ENCODE measurements at regions not wholly inside any gene's neighbourhood (a gene's known extent, or its start where the extent isn't known, plus 50 kb on each side); places are given as distances from the start of the nearest gene placed in this dataset.

DNA sequence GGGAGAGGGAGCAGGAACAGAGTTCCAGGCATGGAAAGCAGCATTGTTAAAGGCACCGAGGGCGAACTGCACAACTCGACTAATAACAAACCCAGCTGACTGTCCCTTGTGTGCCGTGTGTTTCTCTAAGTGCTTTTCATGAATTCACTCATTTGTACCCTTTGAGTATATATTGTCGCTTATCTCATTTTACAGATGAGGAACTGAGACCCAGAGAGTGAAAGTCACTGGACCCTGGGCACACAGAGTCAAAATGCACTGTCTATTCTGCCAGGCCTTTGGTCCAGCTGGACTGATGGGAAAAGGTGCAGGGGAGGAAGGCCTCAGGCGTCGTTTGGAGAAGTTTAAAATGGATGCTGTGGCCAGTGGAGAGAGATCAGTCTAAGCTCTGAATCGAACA lies 100.7 kb upstream of the GRIK3 start:
- TF ChIP-seq CTCF (IDR thresholded peaks at IDR 0.05; ENCODE audit: insufficient read depth, low read length) (no peak), GABPA (IDR thresholded peaks at IDR 0.05; ENCODE audit: low read depth) (no peak), SPI1 (IDR thresholded peaks at IDR 0.05; ENCODE audit: borderline replicate concordance, low read depth) (no peak), REST (IDR thresholded peaks at IDR 0.05; ENCODE audit: insufficient replicate concordance, low read depth) (no peak), POLR2AphosphoS5 (IDR thresholded peaks at IDR 0.05; ENCODE audit: low read depth) (no peak)
- Histone ChIP-seq H3K27ac (replicated peaks) (no peak overlapping the region), H3K4me3 (replicated peaks; ENCODE audit: insufficient read depth, low read length) (no peak overlapping the region), H3K27me3 (ENCODE audit: insufficient read depth, poor library complexity, severe bottlenecking) (no peaks in the 10 kb centered on the region)
- DNase-seq (ENCODE audit: low read depth in 1 of 2, low spot score in 1 of 2): no peak

GRCh38 chr1:37137014-37137413 lies 102.7 kb upstream of the GRIK3 start:
- no peak for DNase-seq (ENCODE audit: low read depth in 1 of 2, low spot score in 1 of 2)
- H3K27ac ChIP-seq (replicated peaks): no peak overlapping the region
- no peaks in the 10 kb centered on the region for H3K27me3 ChIP-seq (ENCODE audit: insufficient read depth, poor library complexity, severe bottlenecking)
- no peak overlapping the region for H3K4me3 ChIP-seq (replicated peaks; ENCODE audit: insufficient read depth, low read length)
- TF ChIP-seq REST (IDR thresholded peaks at IDR 0.05; ENCODE audit: insufficient replicate concordance, low read depth) (no peak), CTCF (IDR thresholded peaks at IDR 0.05; ENCODE audit: insufficient read depth, low read length) (no peak), POLR2AphosphoS5 (IDR thresholded peaks at IDR 0.05; ENCODE audit: low read depth) (no peak), SPI1 (IDR thresholded peaks at IDR 0.05; ENCODE audit: borderline replicate concordance, low read depth) (no peak), GABPA (IDR thresholded peaks at IDR 0.05; ENCODE audit: low read depth) (no peak)

DNA sequence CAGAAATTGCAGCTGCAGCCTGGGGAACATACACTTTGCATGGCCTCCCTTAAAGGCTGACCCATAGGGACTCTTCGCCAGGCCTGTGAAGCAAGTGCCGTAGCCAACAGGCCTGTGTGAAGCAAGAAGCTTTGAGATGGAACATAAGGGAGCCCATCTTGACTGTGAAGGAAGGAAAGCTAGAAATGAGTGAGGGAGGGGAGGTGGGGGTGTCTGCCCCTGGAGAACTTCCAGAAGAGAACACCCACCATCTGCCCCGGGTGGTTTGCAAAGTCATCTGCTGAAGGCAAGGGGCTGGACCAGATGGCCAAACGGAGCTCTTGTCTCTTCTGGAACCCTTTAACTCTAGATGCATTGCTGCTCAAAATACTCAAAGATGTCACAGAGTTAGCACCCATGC lies 103.3 kb upstream of the GRIK3 start:
- Histone ChIP-seq H3K4me3 (replicated peaks; ENCODE audit: insufficient read depth, low read length) (no peak overlapping the region), H3K27me3 (ENCODE audit: insufficient read depth, poor library complexity, severe bottlenecking) (no peaks in the 10 kb centered on the region), H3K27ac (replicated peaks) (no peak overlapping the region)
- DNase-seq (ENCODE audit: low read depth in 1 of 2, low spot score in 1 of 2): no peak
- TF ChIP-seq GABPA (IDR thresholded peaks at IDR 0.05; ENCODE audit: low read depth) (no peak), POLR2AphosphoS5 (IDR thresholded peaks at IDR 0.05; ENCODE audit: low read depth) (no peak), CTCF (IDR thresholded peaks at IDR 0.05; ENCODE audit: insufficient read depth, low read length) (no peak), SPI1 (IDR thresholded peaks at IDR 0.05; ENCODE audit: borderline replicate concordance, low read depth) (no peak), REST (IDR thresholded peaks at IDR 0.05; ENCODE audit: insufficient replicate concordance, low read depth) (no peak)
